ENCODE measurements at regions not wholly inside any gene's neighbourhood (a gene's known extent, or its start where the extent isn't known, plus 50 kb on each side); places are given as distances from the start of the nearest gene placed in this dataset.
"Not testable (repeated sequence)": the region's sequence is repeated elsewhere in the genome, so short reads cannot be mapped to it uniquely, and the experiment has no call there.

- no peak for DNase-seq
Measured at GRCh38 chr2:193219413-193219812, 1024.7 kb upstream of the TMEFF2 start.

- no peak for DNase-seq
Measured at GRCh38 chr2:193201583-193201982, 1006.9 kb upstream of the TMEFF2 start.

GRCh38 chr2:193199322-193199721 lies 1004.6 kb upstream of the TMEFF2 start:
- DNase-seq, result no peak

- DNase-seq, result no peak
Measured at GRCh38 chr2:193187816-193188215, 993.1 kb upstream of the TMEFF2 start.

DNA sequence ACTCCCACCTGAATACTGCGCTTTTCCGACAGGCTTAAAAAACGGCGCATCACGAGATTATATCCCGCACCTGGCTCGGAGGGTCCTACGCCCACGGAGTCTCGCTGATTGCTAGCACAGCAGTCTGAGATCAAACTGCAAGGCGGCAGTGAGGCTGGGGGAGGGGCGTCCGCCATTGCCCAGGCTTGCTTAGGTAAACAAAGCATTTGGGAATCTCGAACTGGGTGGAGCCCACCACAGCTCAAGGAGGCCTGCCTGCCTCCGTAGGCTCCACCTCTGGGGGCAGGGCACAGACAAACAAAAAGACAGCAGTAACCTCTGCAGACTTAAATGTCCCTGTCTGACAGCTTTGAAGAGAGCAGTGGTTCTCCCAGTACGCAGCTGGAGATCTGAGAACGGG lies 976.2 kb upstream of the TMEFF2 start:
- not testable (repeated sequence) for DNase-seq

GRCh38 chr2:193156480-193156879 lies 961.7 kb upstream of the TMEFF2 start:
- no peak for DNase-seq

GRCh38 chr2:193154076-193154475 lies 959.3 kb upstream of the TMEFF2 start:
- no peak for DNase-seq

GRCh38 chr2:193153576-193153975 lies 958.8 kb upstream of the TMEFF2 start:
- no peak for DNase-seq

- DNase-seq, result not testable (repeated sequence)
Measured at GRCh38 chr2:193142467-193142866, 947.7 kb upstream of the TMEFF2 start.

- no peak for DNase-seq
Measured at GRCh38 chr2:193141998-193142397, 947.3 kb upstream of the TMEFF2 start.

DNA sequence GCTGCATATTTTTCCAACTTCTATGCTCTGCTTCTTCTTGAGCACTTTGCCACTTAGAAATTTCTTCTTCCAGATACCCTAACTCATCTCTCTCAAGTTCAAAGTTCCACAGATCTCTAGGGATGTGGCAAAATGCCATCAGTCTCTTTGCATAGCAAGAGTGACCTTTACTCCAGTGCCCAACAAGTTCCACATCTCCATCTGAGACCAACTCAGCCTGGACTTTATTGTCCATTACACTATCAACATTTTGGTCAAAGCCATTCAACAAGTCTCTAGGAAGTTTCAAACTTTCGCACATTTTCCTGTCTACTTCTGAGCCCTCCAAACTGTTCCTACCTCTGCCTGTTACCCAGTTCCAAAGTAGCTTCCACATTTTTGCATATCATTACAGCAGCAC lies 946.2 kb upstream of the TMEFF2 start:
- DNase-seq, result not testable (repeated sequence)

- DNase-seq, result no peak
Measured at GRCh38 chr2:193124815-193125214, 930.1 kb upstream of the TMEFF2 start.

GRCh38 chr2:193114827-193115226 lies 920.1 kb upstream of the TMEFF2 start:
- DNase-seq, result no peak

- DNase-seq, result no peak
Measured at GRCh38 chr2:193112986-193113385, 918.3 kb upstream of the TMEFF2 start.

DNA sequence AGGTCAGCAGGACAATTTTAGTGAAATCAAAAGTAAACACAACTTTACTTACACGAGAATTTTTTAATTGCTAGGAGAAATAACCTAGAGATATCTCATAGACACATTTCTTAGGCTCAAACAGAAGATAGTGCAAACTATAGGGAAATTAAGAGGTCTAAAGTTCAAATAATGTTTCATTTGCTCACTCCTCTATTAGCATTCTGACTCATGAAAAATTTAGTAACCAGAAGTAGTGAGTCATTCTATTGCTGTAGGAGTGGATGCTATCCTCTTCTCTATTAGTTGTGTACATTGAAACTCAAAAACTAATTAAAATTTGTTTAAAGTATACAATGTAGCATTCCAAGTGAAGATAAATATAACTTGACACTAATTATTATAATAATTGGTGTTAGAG lies 908.3 kb upstream of the TMEFF2 start:
- DNase-seq, result no peak

DNA sequence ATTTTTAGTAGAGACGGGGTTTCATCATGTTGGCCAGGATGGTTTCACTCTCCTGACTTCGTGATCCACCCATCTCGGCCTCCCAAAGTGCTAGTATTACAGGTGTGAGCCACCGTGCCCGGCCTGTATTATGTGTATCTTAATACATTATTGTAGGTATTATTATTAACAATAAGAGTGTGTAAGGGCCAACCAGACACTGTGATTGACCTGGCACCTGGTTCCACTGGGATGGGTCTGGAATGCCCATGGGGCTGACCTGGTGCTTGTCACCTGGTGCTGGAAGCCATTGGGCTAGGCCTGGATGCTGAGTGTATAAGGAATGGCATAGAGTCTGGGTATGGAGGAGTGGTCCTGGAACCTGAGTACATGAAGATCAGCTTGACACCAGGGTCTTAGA lies 906.9 kb upstream of the TMEFF2 start:
- DNase-seq, result no peak

- DNase-seq, result no peak
Measured at GRCh38 chr2:193088026-193088425, 893.3 kb upstream of the TMEFF2 start.

GRCh38 chr2:193076995-193077394 lies 882.3 kb upstream of the TMEFF2 start:
- DNase-seq, result no peak

DNA sequence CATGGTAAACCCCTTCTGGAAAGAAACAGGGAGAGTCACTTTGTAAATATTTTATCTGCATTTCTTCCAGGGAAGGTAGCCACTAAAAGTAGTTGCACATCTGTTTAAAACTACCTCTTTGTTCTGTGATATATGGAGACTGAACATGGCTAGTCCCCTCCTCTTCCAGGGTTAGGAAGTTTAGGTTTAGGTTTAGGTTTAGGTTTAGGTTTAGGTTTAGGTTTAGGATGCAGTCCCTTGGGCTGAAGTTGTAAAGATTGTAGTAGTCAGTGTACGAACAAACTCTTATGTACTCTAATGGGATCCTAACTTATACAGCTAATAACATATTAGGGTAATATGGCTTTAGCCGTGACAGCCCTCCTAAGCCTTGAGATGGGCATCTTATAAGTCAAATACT lies 880.2 kb upstream of the TMEFF2 start:
- no peak for DNase-seq

DNA sequence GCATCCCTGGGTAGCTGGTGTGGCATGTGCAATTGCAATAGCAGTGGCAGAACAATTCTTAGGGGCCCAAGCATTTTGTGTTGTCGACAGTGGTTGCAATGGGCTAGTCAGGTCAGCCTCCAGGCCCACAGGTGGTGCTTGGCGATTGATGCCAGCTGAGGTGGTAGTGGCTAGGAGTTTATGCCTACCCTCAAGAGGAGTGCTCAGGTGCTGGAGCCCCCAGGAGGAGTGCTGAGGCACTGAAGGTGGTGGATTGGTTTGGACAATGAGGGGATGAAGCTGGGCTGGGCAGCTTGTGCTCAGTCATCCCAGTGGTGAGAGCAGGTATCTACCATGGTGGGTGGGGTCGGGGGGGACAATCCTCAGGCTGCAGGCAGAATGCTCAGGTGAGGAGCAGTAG lies 877.9 kb upstream of the TMEFF2 start:
- DNase-seq, result no peak

GRCh38 chr2:193025556-193025955 lies 830.8 kb upstream of the TMEFF2 start:
- not testable (repeated sequence) for DNase-seq

DNA sequence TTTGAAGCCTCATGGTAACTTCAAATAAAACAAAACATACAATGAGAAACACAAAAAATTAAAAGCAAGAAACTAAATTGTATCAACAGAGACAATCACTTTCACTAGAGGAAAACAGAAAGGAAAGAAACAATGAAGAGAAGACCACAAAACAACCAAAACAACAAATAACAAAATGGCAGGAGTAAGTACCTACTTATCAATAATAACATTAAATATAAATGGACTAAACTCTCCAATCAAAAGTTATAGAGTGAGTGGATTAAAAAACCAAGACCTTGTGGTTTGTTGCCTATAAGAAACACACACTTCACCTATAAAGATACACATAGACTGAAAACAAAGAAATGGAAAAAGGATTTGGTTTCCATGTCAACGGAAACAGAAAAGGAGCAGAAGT lies 830.1 kb upstream of the TMEFF2 start:
- no peak for DNase-seq

DNA sequence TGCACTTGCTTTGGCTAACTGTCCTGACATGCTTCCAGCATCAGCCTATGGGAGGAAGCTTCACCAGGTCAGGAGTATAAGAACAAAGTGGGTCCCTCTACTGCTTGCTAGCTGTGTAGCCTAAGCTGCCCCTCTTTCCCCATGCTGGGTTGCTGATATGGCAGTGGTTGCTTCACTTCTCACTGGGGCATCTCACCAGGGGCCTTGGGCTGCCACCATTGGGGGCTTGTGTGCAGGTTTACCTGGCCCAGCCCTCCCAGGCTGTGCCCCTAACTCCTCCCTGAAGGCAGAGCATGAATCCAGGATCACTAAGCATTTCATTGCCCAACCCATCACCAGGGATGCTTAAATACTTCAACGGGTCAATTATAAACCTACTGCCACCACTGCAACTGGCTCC lies 817.1 kb upstream of the TMEFF2 start:
- DNase-seq, result no peak

- DNase-seq, result no peak
Measured at GRCh38 chr2:192993059-192993458, 798.3 kb upstream of the TMEFF2 start.

GRCh38 chr2:192983173-192983572 lies 788.4 kb upstream of the TMEFF2 start:
- DNase-seq, result peak; percentile 59

DNA sequence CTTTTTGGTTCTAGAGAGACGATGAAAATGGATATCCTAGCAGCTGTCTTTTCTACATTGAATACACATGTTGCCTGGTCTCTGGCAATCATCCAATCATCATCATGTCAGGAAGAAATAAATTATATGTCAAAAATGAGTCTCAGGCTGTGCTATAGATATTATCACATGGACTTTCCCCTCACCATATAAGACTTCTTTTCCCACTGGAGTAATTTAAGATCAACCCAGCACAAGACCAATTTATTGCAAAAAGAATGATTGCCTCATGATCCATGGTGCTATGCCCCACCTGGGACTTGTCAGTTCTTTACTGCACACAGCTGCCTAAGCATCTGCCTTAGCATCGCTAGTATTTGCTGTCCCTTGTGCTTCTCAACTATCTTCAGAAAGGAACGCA lies 783.7 kb upstream of the TMEFF2 start:
- DNase-seq, result peak; percentile 91

Measured in NCI-H1694 treated with DMSO at 0.1 percent for 48 hours (cell line).